Right lobe of liver (tissue), 6 donors: ENCODE measurements at regions not wholly inside any gene's neighbourhood (a gene's known extent, or its start where the extent isn't known, plus 50 kb on each side); places are given as distances from the start of the nearest gene placed in this dataset.
"Not testable (repeated sequence)": the region's sequence is repeated elsewhere in the genome, so short reads cannot be mapped to it uniquely, and the experiment has no call there.

Experiments
- ATAC-seq, 4 donors: fragments of 200-7000 bp; cut with Tn5 transposase; one replicate each; pipeline ENCODE4 v1.9.1; 2020; ENCODE audit warnings: mild to moderate bottlenecking in 4 of 4, moderate library complexity in 4 of 4
- DNase-seq, 3 donors: peaks; one replicate each; pipeline ENCODE4 v3.0.0-alpha.2; 2020
- H3K27ac ChIP-seq, 3 donors: fragments of 200-600 bp; one replicate each; pipeline ENCODE4 v1.8.0; 2022
- H3K27me3 ChIP-seq, 2 donors: fragments of 200-600 bp; one replicate each; pipeline ENCODE4 v1.8.0; 2022
- H3K36me3 ChIP-seq, 4 donors: fragments of 200-600 bp; sonication (generic) in 1 of 4; one replicate each; pipeline versions ENCODE4 v1.5.1 to v1.8.0; 2017 to 2022; ENCODE audit warnings: control low read depth in 1 of 4
- H3K4me1 ChIP-seq, 4 donors: fragments of 200-600 bp; sonication (generic) in 1 of 4; one replicate each; pipeline versions ENCODE4 v1.5.1 to v1.8.0; 2017 to 2022; ENCODE audit warnings: control low read depth in 1 of 4
- H3K4me3 ChIP-seq, 3 donors: fragments of 200-600 bp; one replicate each; pipeline ENCODE4 v1.8.0; 2022
- H3K9me3 ChIP-seq, 4 donors: fragments of 200-600 bp; sonication (generic) in 1 of 4; one replicate each; pipeline versions ENCODE4 v1.5.1 to v1.8.0; 2017 to 2022; ENCODE audit warnings: control low read depth in 1 of 4
- CTCF ChIP-seq, 4 donors: fragments of 200-600 bp in 3 of 4; fragments of 450-650 bp in 1 of 4; IDR thresholded peaks; one replicate each; pipeline versions ENCODE4 v1.5.1 to v1.8.0; 2016 to 2022; ENCODE audit warnings: antibody characterized with exemption in 4 of 4, mild to moderate bottlenecking in 2 of 4
- POLR2A ChIP-seq: fragments of 450-650 bp; IDR thresholded peaks from one replicate; pipeline ENCODE4 v1.6.1; 2017; ENCODE audit warnings: antibody characterized with exemption, mild to moderate bottlenecking
- WGBS: methylation state at CpG from one replicate; pipeline ENCODE4 v1.1.6; 2018; ENCODE audit warnings: low coverage, low lambda C conversion rate; ENCODE audit not compliant: insufficient coverage; ENCODE audit errors: missing lambda C conversion rate; 5-methylcytosine and 5-hydroxymethylcytosine counted together
- intact Hi-C, 2 donors: fragments of 100-400 bp; cut with DNase I; formaldehyde crosslinking; loops; one replicate each; pipeline versions ENCODE4 v1.11.2 to v1.14.1; 2022
- donor health status: DM: no; HTN: yes; CAD: no.
- donor health status: DM: no; HTN: no; CAD: no.
- donor health status: DM: no; HTN: no; CAD: no.
- donor health status: DM: no; HTN: yes; CAD: no.
- donor health status: DM: no; HTN: yes; CAD: no.

- intact Hi-C loops = no loop called here
Measured at GRCh38 chr5:30436691-30437090, 756.8 kb upstream of the CDH6 start.

GRCh38 chr5:30428866-30429407 lies 764.5 kb upstream of the CDH6 start:
- H3K27ac ChIP-seq, H3K4me1 ChIP-seq, H3K36me3 ChIP-seq, H3K9me3 ChIP-seq, H3K4me3 ChIP-seq, DNase-seq, intact Hi-C loops, H3K27me3 ChIP-seq, ATAC-seq: not testable (repeated sequence)
- WGBS = 80% methylated on average over 5 of the region's 20 CpGs

More at GRCh38 chr5:30436691-30437090, 756.8 kb upstream of the CDH6 start:
- Histone ChIP-seq H3K4me1 (no peaks in the 10 kb centered on the region), H3K27me3 (no peaks in the 10 kb centered on the region), H3K4me3 (no peak overlapping the region), H3K27ac (no peak overlapping the region), H3K9me3 (no peaks in the 10 kb centered on the region), H3K36me3 (no peaks in the 10 kb centered on the region)
- DNase-seq = no peak
- ATAC-seq = no peak
- 59% methylated on average over 3 of the region's 3 CpGs for WGBS
- TF ChIP-seq CTCF (IDR thresholded peaks at IDR 0.05) (no peak), POLR2A (no peak)

DNA sequence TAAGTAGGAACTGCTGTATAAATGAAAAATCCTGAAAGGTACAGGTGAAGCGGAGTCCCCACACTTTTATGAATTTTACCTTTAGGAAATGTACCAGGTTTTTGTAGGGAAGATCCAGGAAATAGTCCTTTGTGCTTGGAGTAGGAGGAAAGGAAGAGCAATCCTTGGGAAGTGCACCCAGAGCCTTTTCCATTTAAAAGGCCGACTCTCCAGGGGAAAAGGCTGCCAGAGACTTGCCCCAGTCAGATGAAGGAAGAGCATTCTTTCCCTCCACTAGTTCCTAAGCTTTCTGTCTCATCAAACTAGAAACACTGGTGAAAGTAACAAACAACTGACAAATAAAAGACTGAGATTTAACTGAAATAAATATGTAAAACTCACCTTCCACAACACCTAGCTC lies 779.4 kb upstream of the CDH6 start:
- DNase-seq (no peak), ATAC-seq (no peak)
- TF ChIP-seq POLR2A = no peak
- TF ChIP-seq CTCF (IDR thresholded peaks at IDR 0.05) = no peak
- intact Hi-C loops = no loop called here
- Histone ChIP-seq H3K36me3 (no peaks in the 10 kb centered on the region), H3K9me3 (no peaks in the 10 kb centered on the region), H3K27me3 (no peaks in the 10 kb centered on the region), H3K4me1 (no peaks in the 10 kb centered on the region), H3K27ac (no peak overlapping the region), H3K4me3 (no peak overlapping the region)
- WGBS = 65% methylated on average over 2 of the region's 2 CpGs

DNA sequence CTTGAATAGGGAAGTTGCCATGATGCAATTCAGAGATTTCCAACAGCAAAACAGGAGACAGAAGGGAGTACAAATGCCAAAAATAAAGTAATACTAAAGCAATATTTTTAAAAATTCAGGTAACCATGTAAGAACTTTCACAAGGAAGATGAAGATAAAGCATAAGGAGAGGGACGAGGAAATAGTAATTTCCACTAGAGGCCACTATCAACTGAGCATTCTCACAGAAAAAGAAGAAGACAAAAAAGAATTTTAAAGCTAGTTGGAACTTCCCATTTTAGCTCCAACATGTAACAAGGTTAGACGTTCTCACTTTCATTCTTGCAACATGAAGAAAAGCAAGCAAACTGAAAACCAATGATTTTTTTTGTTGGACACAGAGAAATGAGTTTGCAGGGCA lies 779.9 kb upstream of the CDH6 start:
- TF ChIP-seq POLR2A = no peak
- peak in 1 of 4 donors; percentile 17 for TF ChIP-seq CTCF (IDR thresholded peaks at IDR 0.05)
- DNase-seq (no peak), ATAC-seq (no peak)
- no peaks in the 10 kb centered on the region for H3K4me1 ChIP-seq
- WGBS = 30% methylated on average over 2 of the region's 2 CpGs
- intact Hi-C loops = no loop called here
- no peaks in the 10 kb centered on the region for H3K9me3 ChIP-seq
- no peak overlapping the region for H3K4me3 ChIP-seq
- no peaks in the 10 kb centered on the region for H3K27me3 ChIP-seq
- no peak overlapping the region for H3K27ac ChIP-seq
- no peaks in the 10 kb centered on the region for H3K36me3 ChIP-seq

DNA sequence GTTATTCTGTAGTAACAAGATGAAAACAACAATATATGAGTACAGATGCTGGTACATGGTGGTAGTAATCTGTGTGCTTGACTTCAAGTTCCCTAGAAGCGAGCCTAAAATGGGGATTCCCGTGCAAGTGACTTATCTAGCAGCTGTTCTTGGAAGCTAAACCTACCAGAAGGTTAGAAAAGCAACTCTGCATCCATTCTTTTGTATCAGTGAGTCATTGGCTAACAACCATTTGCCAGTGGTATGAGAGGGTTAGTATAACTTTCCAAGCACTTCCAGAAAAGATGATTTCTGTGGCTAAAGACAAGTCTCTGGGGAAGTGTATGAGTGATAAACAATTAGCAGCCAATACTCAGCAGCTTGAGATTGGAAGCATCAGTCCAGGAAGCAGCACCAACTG lies 787.7 kb upstream of the CDH6 start:
- Histone ChIP-seq H3K9me3 (no peaks in the 10 kb centered on the region), H3K4me3 (no peak overlapping the region), H3K27ac (no peak overlapping the region), H3K4me1 (no peaks in the 10 kb centered on the region), H3K36me3 (no peaks in the 10 kb centered on the region), H3K27me3 (no peaks in the 10 kb centered on the region)
- DNase-seq (no peak), ATAC-seq (no peak)
- intact Hi-C loops = no loop called here
- WGBS = 40% methylated on average over 2 of the region's 2 CpGs
- TF ChIP-seq POLR2A (no peak), CTCF (IDR thresholded peaks at IDR 0.05) (no peak)
